Coronary artery (tissue), 2 donors: ENCODE measurements at regions not wholly inside any gene's neighbourhood (a gene's known extent, or its start where the extent isn't known, plus 50 kb on each side); places are given as distances from the start of the nearest gene placed in this dataset.

Experiments
- DNase-seq: peaks from one replicate; pipeline ENCODE4 v3.0.0-alpha.2; 2017; ENCODE audit warnings: low spot score
- H3K27ac ChIP-seq, 2 donors: fragments of 200-600 bp; sonication (generic); one replicate each; pipeline ENCODE4 v1.5.1; 2016 to 2019
- H3K4me3 ChIP-seq: fragments of 200-600 bp; sonication (generic); 2 replicates; pipeline ENCODE4 v1.5.1; 2016; ENCODE audit warnings: mild to moderate bottlenecking, moderate library complexity
- TF ChIP-seq, protein P1 (sequence below): fragments of 200-600 bp; sonication (generic); IDR thresholded peaks from one replicate; pipeline ENCODE4 v1.5.1; 2019; ENCODE audit warnings: antibody characterized with exemption

DNA sequence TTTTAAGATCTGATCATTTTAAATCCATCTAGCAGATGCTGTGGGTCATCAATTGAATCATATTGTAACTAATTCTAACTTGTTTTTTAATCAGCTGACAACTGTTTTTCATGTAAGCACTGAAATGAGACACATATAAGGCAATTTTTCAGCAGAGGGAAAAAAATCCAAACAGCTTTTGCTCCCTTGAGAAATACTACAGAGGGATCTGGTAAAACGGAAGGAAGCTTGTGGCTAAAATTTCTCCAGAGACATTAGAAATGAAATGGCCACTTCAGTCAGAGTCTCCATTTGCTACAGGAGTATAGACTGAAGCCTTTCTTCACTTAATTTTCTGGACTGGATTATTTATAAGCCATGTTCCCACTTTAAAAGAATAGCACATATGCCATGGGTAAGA is 385.9 kb downstream of the MAN2A1 start:
- no peak for DNase-seq
- H3K4me3 ChIP-seq: no peak overlapping the region
- TF ChIP-seq, protein P1, sequence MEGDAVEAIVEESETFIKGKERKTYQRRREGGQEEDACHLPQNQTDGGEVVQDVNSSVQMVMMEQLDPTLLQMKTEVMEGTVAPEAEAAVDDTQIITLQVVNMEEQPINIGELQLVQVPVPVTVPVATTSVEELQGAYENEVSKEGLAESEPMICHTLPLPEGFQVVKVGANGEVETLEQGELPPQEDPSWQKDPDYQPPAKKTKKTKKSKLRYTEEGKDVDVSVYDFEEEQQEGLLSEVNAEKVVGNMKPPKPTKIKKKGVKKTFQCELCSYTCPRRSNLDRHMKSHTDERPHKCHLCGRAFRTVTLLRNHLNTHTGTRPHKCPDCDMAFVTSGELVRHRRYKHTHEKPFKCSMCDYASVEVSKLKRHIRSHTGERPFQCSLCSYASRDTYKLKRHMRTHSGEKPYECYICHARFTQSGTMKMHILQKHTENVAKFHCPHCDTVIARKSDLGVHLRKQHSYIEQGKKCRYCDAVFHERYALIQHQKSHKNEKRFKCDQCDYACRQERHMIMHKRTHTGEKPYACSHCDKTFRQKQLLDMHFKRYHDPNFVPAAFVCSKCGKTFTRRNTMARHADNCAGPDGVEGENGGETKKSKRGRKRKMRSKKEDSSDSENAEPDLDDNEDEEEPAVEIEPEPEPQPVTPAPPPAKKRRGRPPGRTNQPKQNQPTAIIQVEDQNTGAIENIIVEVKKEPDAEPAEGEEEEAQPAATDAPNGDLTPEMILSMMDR: no peak

DNA sequence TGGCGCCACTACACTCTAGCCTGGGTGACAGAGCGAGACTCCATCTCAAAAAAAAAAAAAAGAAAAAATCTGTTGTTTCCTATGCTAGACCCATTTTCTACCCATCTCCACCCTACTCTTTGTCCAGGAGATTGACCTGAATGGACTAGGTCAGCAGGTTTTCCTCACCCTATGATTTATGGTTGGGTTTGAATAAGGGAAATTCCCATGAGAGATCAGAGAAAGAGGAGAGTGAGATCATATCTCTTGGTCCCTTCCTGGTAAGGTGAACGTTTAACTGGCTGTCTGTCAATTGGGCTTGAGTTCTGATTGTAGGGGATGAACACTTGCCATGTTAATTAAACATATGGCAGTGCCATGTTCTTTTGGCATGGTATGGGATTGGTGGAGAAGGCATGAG is 387.4 kb downstream of the MAN2A1 start:
- no peak overlapping the region for H3K27ac ChIP-seq
- no peak overlapping the region for H3K4me3 ChIP-seq
- TF ChIP-seq, protein P1: no peak
- DNase-seq: no peak

More for the DNA sequence above, 385.9 kb downstream of the MAN2A1 start:
- no peak overlapping the region for H3K27ac ChIP-seq

DNA sequence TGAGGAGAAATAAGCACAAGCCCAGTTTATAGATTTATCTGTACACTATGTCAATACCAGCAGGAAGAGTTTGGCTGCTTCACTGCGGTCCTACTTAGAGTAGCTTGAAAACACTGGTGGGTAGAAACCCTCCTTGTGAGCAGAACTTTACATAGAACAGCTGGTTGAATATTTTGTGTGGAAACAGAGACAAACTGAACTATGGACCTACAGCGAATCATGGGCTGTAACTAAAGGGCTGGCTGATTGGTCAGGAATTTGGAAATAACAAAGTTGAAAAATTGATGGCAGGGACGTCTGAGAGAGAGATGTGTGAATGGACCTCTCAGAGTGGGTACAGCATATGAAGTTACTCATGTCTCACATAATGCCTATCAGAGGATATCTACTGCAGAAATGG is 392.5 kb downstream of the MAN2A1 start:
- Histone ChIP-seq H3K27ac (no peak overlapping the region), H3K4me3 (no peak overlapping the region)
- no peak for DNase-seq
- TF ChIP-seq, protein P1: no peak

DNA sequence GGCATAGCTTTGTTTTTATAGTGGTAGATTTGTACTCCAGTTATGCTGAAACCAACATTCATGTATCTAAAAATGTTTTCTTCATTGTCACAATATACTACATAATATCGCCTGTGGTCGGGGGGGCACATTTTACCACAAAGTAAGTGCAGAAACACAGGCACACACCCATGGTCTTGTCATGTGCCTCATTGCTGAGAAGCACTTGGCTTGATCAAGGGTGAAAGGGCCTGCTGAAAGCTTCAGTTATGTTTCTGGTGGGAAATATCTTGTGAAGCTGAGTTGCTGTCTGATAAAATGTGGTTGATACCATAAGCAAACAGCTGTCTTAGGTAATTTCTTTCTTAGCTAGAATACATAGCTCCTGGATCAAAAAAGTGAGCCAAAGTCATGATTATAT is 393.1 kb downstream of the MAN2A1 start:
- H3K4me3 ChIP-seq: no peak overlapping the region
- no peak overlapping the region for H3K27ac ChIP-seq
- DNase-seq: no peak
- TF ChIP-seq, protein P1: no peak

DNA sequence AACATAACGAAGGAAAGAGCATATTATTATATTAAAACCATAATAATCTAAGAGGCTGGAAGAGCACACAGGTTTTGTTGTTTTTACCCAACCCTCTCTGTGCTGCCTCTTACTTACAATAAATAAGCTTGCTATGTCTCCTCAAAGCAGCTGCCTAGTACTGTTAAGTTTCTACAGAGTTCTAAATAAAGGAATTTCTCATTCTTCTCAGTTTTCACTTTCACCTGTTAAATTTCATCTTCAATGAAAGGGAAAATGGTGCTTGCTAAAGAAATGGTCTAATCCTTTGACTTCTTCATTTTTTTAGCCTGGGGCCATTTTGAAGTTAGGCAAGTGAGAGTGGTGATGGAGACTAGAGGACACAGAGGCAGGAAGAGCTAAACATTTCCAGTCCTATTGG is 396.1 kb downstream of the MAN2A1 start:
- TF ChIP-seq, protein P1: no peak
- Histone ChIP-seq H3K4me3 (no peak overlapping the region), H3K27ac (peak overlapping the region in 1 of 2 donors; percentile 40)
- DNase-seq: no peak

DNA sequence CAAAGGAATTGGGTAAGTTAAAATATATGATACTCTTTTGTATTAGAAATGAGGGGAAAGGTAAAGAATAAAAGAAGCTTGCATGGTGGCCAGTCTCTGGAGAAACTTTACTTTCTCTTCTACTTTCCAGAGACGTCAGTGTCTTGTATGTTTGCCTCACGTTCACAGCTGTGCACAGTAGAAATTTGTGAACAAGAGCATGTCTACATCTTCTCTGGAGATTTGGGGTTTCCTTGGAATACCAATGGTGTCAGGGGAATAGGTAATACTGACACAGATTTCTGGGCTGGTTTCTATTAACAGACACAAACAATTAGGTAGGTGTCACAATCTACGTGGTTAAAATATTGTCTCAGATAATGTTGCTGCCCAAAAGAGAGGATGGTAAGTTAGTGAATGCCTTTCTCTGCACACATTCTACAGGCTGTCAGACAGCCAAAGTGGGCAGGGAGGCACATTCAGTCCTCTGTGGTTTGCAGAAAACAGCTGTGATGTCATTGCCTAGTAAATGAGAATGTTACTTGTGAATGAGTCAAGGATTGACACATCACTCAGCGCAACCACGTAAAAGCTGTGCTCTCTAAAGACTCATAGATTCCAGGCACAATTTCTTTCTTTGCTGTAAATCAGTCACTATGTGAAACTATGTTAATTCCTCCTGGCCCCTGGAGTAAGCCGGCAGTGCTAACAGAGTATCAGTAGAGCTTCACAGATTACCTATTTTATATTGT is 397.1 kb downstream of the MAN2A1 start:
- peak overlapping the region in 1 of 2 donors; percentile 42 for H3K27ac ChIP-seq
- peak; percentile 75 for DNase-seq
- TF ChIP-seq, protein P1: no peak
- H3K4me3 ChIP-seq: no peak overlapping the region

DNA sequence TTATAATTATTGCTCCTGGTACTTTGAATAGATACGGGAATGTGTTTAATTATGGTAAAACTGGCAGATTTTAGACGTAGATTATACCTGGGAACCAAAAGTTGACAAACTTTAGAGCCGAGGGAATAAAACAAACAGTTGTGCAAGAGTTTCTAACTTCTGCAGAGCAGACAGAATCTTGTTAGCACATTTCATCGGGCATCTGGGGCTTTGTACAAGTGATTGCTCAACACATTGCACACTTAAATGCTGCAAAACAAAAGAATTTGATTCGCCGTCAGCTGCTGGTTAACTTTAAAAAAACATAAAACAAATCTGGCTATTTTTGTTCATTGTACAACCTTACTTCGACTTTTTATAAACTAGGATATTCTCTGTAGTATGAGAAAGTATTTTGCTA is 398.1 kb downstream of the MAN2A1 start:
- no peak for DNase-seq
- TF ChIP-seq, protein P1: no peak
- no peak overlapping the region for H3K4me3 ChIP-seq
- H3K27ac ChIP-seq: no peak overlapping the region
